DOHH2 (cell line): ENCODE measurements at regions not wholly inside any gene's neighbourhood (a gene's known extent, or its start where the extent isn't known, plus 50 kb on each side); places are given as distances from the start of the nearest gene placed in this dataset.
"Not testable (repeated sequence)": the region's sequence is repeated elsewhere in the genome, so short reads cannot be mapped to it uniquely, and the experiment has no call there.

Experiments used
- H3F3A ChIP-seq: fragments of 200-600 bp; sonication (generic), shearing (Covaris generic); 2 replicates; pipeline ENCODE4 v1.6.0; 2016; ENCODE audit warnings: antibody characterized with exemption, mild to moderate bottlenecking; ENCODE audit not compliant: control insufficient read depth, insufficient read depth
- H3K27ac ChIP-seq: fragments of 200-600 bp; sonication (generic); 2 replicates; pipeline ENCODE4 v1.5.1; 2014; ENCODE audit warnings: low read depth, mild to moderate bottlenecking, low read length, moderate library complexity
- H3K27me3 ChIP-seq: fragments of 200-600 bp; sonication (generic); 2 replicates; pipeline ENCODE4 v1.6.1; 2014; ENCODE audit warnings: mild to moderate bottlenecking, low read length, mixed read lengths; ENCODE audit not compliant: control insufficient read depth
- H3K36me3 ChIP-seq: fragments of 200-600 bp; sonication (generic); 2 replicates; pipeline ENCODE4 v1.6.1; 2014; ENCODE audit warnings: mild to moderate bottlenecking, low read length, moderate library complexity, mixed read lengths; ENCODE audit not compliant: control insufficient read depth
- H3K4me1 ChIP-seq: fragments of 200-600 bp; sonication (generic); 2 replicates; pipeline ENCODE4 v1.6.1; 2014; ENCODE audit warnings: mild to moderate bottlenecking, low read length, mixed read lengths; ENCODE audit not compliant: control insufficient read depth
- H3K4me2 ChIP-seq: fragments of 200-600 bp; sonication (generic); 2 replicates; pipeline ENCODE4 v1.6.0; 2014; ENCODE audit warnings: mild to moderate bottlenecking, low read length, moderate library complexity
- H3K4me3 ChIP-seq: fragments of 200-600 bp; sonication (generic); 2 replicates; pipeline ENCODE4 v1.5.1; 2014; ENCODE audit warnings: mild to moderate bottlenecking, low read length, mixed read lengths
- H3K79me2 ChIP-seq: fragments of 200-600 bp; sonication (generic); 2 replicates; pipeline ENCODE4 v1.6.1; 2014; ENCODE audit warnings: mild to moderate bottlenecking, low read length, mixed read lengths; ENCODE audit not compliant: control insufficient read depth
- H3K9me2 ChIP-seq: fragments of 200-600 bp; sonication (generic); replicated peaks from 2 replicates; pipeline ENCODE4 v1.6.1; 2014; ENCODE audit warnings: mild to moderate bottlenecking, low read length, mixed read lengths; ENCODE audit not compliant: control insufficient read depth
- H3K9me3 ChIP-seq: fragments of 200-600 bp; sonication (generic); 2 replicates; pipeline ENCODE4 v1.6.1; 2014; ENCODE audit warnings: antibody characterized with exemption, low read length, mixed read lengths; ENCODE audit not compliant: control insufficient read depth, insufficient read depth
- H4K20me1 ChIP-seq: fragments of 200-600 bp; sonication (generic); 2 replicates; pipeline ENCODE4 v1.6.0; 2014; ENCODE audit warnings: low read depth, mild to moderate bottlenecking, antibody characterized with exemption, low read length, moderate library complexity; ENCODE audit not compliant: control insufficient read depth, insufficient read depth
- CTCF ChIP-seq: fragments of 200-600 bp; sonication (generic); IDR thresholded peaks from one replicate; pipeline ENCODE4 v1.5.1; 2014; ENCODE audit warnings: antibody characterized with exemption, mild to moderate bottlenecking, low read depth, low read length; ENCODE audit not compliant: poor library complexity, severe bottlenecking

DNA sequence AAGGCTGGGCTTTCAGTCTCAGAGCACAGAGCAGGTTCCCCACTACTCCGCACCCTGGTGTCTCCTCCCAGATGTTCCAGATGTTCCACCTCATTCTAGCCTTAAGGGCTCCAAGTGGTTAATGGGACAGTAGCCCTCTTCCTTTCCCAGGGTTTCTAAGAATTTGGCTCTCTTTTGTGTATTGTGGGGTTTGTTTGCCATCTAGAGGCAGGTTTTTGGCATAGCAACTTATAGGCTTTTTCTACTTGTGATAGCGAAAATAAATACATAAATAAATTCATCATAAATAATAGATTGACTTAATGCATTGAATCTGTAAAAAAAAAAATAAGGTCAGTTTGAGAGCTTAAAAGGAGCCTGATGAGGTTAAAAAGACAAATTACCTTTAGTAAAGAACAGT lies 86.1 kb upstream of the XKR3 start:
- not testable (repeated sequence) for H3F3A ChIP-seq, H3K9me2 ChIP-seq, H3K4me3 ChIP-seq, H3K4me2 ChIP-seq, H4K20me1 ChIP-seq, H3K9me3 ChIP-seq, H3K79me2 ChIP-seq, H3K27me3 ChIP-seq, H3K36me3 ChIP-seq, H3K27ac ChIP-seq
- peaks cover 36% of the 10 kb centered on the region for H3K4me1 ChIP-seq
- TF ChIP-seq CTCF, result peak; percentile 31

DNA sequence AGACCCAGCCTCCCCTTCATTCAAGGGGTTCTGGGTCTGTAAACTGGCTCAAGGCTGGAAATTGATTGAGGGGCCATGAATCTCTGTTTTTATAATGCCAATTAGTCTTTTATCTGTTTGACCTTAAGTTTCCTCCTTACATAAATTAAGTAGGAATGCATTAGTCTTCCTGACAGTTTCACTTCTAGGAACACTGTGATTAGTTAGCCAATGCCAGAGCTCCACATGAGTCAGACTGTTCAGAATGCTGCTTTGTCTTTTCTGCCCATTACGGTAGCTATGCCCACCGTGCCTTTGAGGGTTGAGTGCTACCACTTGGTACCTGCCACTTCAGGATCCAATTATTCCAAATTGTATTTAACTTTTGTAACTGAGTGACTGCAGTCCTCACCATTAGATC lies 76.8 kb upstream of the XKR3 start:
- not testable (repeated sequence) for H3K79me2 ChIP-seq, H3K4me2 ChIP-seq, H3K9me3 ChIP-seq, H3F3A ChIP-seq, H3K27me3 ChIP-seq, H3K9me2 ChIP-seq, H3K4me1 ChIP-seq, H4K20me1 ChIP-seq, H3K27ac ChIP-seq, H3K4me3 ChIP-seq, H3K36me3 ChIP-seq

- H3K79me2 ChIP-seq, H3K9me2 ChIP-seq, H3K4me2 ChIP-seq, H4K20me1 ChIP-seq, H3F3A ChIP-seq, H3K4me3 ChIP-seq, H3K4me1 ChIP-seq, H3K36me3 ChIP-seq, H3K27me3 ChIP-seq, H3K9me3 ChIP-seq, H3K27ac ChIP-seq: not testable (repeated sequence)
Measured at GRCh38 chr22:16901579-16901978, 76.4 kb upstream of the XKR3 start.

GRCh38 chr22:16899358-16899757 lies 74.1 kb upstream of the XKR3 start:
- not testable (repeated sequence) for H3K4me2 ChIP-seq, H3K4me3 ChIP-seq, H3F3A ChIP-seq, H3K79me2 ChIP-seq, H3K4me1 ChIP-seq, H3K36me3 ChIP-seq, H3K9me3 ChIP-seq, H3K27ac ChIP-seq, H3K27me3 ChIP-seq, H3K9me2 ChIP-seq, H4K20me1 ChIP-seq

DNA sequence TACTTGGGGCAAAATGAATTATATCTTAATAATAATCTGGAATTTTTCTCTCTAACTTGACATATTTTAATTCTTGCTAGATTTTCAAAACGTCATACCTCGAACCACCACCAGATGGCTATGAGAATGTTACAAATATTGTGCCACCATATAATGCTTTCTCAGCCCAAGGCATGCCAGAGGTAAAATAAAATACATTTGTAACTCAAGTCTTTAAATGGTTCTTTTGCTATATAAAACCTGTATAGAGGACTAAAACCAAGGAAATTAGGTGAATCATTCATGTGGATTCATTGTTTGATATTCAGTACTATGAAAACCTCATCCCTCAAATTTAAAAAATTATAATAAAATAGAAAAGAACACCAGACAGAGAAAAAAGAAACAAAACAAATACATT lies 72.2 kb upstream of the XKR3 start:
- H3K27ac ChIP-seq, H3K4me2 ChIP-seq: not testable (repeated sequence)

DNA sequence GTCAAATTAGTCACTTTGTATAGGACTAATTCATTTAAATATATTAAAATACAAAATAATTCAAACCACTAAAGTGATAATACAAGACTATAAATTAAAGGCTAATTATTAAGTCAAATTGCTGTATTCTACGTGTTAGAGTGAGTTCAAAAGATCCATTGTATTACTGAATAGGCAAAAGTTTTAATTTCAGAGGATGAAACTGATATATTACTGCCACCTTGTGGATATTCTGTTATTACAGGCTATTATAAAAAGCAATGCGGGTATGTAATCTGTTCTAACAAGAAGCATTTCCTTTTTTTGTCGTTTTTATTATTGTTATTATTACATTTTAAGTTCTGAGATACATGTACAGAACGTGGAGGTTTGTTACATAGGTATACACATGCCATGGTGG lies 66.7 kb upstream of the XKR3 start:
- not testable (repeated sequence) for H4K20me1 ChIP-seq, H3K9me2 ChIP-seq, H3K27ac ChIP-seq, H3K36me3 ChIP-seq, H3K79me2 ChIP-seq, H3F3A ChIP-seq, H3K9me3 ChIP-seq, H3K4me3 ChIP-seq, H3K4me1 ChIP-seq, H3K27me3 ChIP-seq, H3K4me2 ChIP-seq

More for the DNA sequence above, 72.2 kb upstream of the XKR3 start:
- not testable (repeated sequence) for H3K4me3 ChIP-seq, H3K9me3 ChIP-seq, H3K79me2 ChIP-seq, H3K9me2 ChIP-seq, H3K27me3 ChIP-seq, H3K36me3 ChIP-seq, H3K4me1 ChIP-seq, H4K20me1 ChIP-seq, H3F3A ChIP-seq

DNA sequence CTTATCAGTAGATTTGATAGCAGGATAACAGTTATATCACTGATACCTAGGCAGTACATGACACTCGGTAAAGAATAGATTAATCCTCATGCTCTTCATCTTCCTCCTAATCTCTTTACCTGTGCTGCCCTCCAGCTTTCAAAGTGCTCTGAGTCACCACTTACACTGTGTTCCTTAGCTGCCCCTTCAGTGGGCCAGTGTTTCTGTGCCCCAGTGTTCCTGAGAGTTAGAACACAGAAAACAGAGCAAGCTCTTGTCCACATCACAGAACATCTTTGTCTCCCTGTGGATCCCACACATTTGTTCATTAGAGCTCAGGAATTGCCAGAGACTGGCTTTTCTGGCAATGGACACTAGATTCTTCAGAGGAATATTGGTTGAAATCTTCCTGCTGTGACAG lies 51.1 kb upstream of the XKR3 start:
- H3F3A ChIP-seq, H3K36me3 ChIP-seq, H3K9me2 ChIP-seq, H3K27me3 ChIP-seq, H3K79me2 ChIP-seq, H3K4me2 ChIP-seq, H3K4me1 ChIP-seq, H3K9me3 ChIP-seq, H3K4me3 ChIP-seq, H4K20me1 ChIP-seq, H3K27ac ChIP-seq: not testable (repeated sequence)
